Heart left ventricle (tissue), 16 donors: ENCODE measurements at regions not wholly inside any gene's neighbourhood (a gene's known extent, or its start where the extent isn't known, plus 50 kb on each side); places are given as distances from the start of the nearest gene placed in this dataset.

Experiments used
- ATAC-seq, 4 donors: fragments of 200-7000 bp; cut with Tn5 transposase; one replicate each; pipeline ENCODE4 v1.9.1; 2020 to 2022; ENCODE audit warnings: moderate library complexity in 4 of 4, mild to moderate bottlenecking in 3 of 4, moderate number of reproducible peaks in 1 of 4
- DNase-seq, 5 donors: peaks; one replicate each; pipeline ENCODE4 v3.0.0-alpha.2; 2020
- H3K27ac ChIP-seq, 12 donors: fragments of 200-600 bp; sonication (generic) in 4 of 12; one replicate each; pipeline versions ENCODE4 v1.5.0 to v1.8.0; 2016 to 2022; ENCODE audit warnings: mild to moderate bottlenecking in 2 of 12
- H3K27me3 ChIP-seq, 9 donors: fragments of 200-600 bp; sonication (generic) in 2 of 9; one replicate each; pipeline versions ENCODE4 v1.5.1 to v1.8.0; 2016 to 2022; ENCODE audit warnings: mild to moderate bottlenecking in 3 of 9
- H3K36me3 ChIP-seq, 9 donors: fragments of 200-600 bp; sonication (generic) in 2 of 9; one replicate each; pipeline versions ENCODE4 v1.5.0 to v1.8.0; 2018 to 2022; ENCODE audit warnings: mild to moderate bottlenecking in 2 of 9
- H3K4me1 ChIP-seq, 12 donors: fragments of 200-600 bp; sonication (generic) in 4 of 12; one replicate each; pipeline versions ENCODE4 v1.5.0 to v1.8.0; 2016 to 2022; ENCODE audit warnings: mild to moderate bottlenecking in 3 of 12
- H3K4me3 ChIP-seq, 12 donors: fragments of 200-600 bp; sonication (generic) in 4 of 12; one replicate each; pipeline versions ENCODE4 v1.5.0 to v1.8.0; 2017 to 2022; ENCODE audit warnings: mild to moderate bottlenecking in 9 of 12, moderate library complexity in 4 of 12
- H3K9me3 ChIP-seq, 12 donors: fragments of 200-600 bp; sonication (generic) in 4 of 12; one replicate each; pipeline versions ENCODE4 v1.5.0 to v1.8.0; 2016 to 2022; ENCODE audit warnings: mild to moderate bottlenecking in 1 of 12
- CTCF ChIP-seq, 12 donors: fragments of 200-600 bp; sonication (generic) in 4 of 12; IDR thresholded peaks; one replicate each; pipeline versions ENCODE4 v1.5.0 to v1.8.0; 2018 to 2022; ENCODE audit warnings: antibody characterized with exemption in 12 of 12, mild to moderate bottlenecking in 5 of 12
- POLR2A ChIP-seq, 2 donors: fragments of 450-650 bp; IDR thresholded peaks; one replicate each; pipeline ENCODE4 v1.6.1; 2017; ENCODE audit warnings: antibody characterized with exemption in 2 of 2, mild to moderate bottlenecking in 2 of 2, moderate library complexity in 2 of 2
- WGBS, 4 donors: extraction: QIAGEN DNeasy Blood & Tissue Kit in 2 of 4; methylation state at CpG; one replicate each; pipeline versions ENCODE4 v1.1.5 to v1.1.7; 2013 to 2018; 5-methylcytosine and 5-hydroxymethylcytosine counted together
- intact Hi-C, 10 donors: fragments of 100-400 bp; cut with DNase I; formaldehyde crosslinking; loops; one replicate each; pipeline versions ENCODE4 v1.11.1 to v1.14.2; 2022
- donor health status: ischemic (EF 13 %, LVEDD 7.1; RV severe dilation, severe dysfunction).
- donor health status: healthy with polysubstance abuse.
- donor health status: DM: no; HTN: yes; CAD: no.
- donor health status: DM: no; HTN: no; CAD: no.
- donor health status: ischemic (EF 25% LVEDD 6.9; RV normal size, moderate dysfunction).
- donor health status: ischemic (EF 25% LVEDD 5.7; RV mildly dilated, moderate dysfunction).
- donor health status: healthy.
- donor health status: DM: yes; HTN: yes; CAD: no.
- donor health status: ischemic (EF 35%, LVEDD 5.7; RV mildly dilated, moderate dysfunction).
- donor health status: nonischemic (EF 11% LVEDD 7.7; RV severe dilation, severe dysfunction).
- donor health status: DM: yes; HTN: yes; CAD: no.
- donor health status: PGD.
- donor health status: ischemic (EF 29% LVEDD 5.4; RV normal size, mild dysfunction).
- donor health status: nonischemic (EF 23%, LVEDD 6.1; RV moderate dilation, normal function).

DNA sequence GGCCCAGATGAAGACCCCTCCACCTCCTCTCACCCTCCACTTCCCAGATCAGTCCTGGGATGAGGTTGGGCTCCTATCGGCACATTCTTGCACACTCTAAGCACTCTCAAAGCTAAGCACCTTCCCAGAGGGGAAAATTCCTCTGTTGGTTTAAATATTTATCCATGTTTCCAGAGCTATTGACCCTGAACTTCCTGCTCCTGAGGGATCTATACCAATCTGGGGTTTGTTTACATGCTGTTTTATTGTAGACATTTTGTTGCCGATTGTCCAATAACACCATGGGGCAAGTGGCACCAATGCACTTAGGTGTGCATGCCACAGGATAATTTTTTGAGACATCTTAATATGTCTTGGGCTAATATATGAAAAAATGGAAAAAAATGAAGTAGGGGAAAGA is 476.2 kb downstream of the SLC4A3 start:
- intact Hi-C loops: loop anchor here in 1 of 10 donors (10.0 kb wide), 1 partner anchor 1471 kb away; the partner anchor contains the start of gene EPHA4
- TF ChIP-seq POLR2A (IDR thresholded peaks at IDR 0.05) (no peak), CTCF (IDR thresholded peaks at IDR 0.05) (no peak)
- no peak for DNase-seq
- Histone ChIP-seq H3K27me3 (no peaks in the 10 kb centered on the region), H3K4me1 (peaks cover 0 to 10% (median 1%) of the 10 kb centered on the region in 12 donors), H3K4me3 (no peak overlapping the region), H3K36me3 (no peaks in the 10 kb centered on the region), H3K27ac (no peak overlapping the region), H3K9me3 (no peaks in the 10 kb centered on the region)
- no peak for ATAC-seq
- WGBS, 4 donors: 80 to 94% (median 84%) methylated on average over 2 of the region's 2 CpGs

DNA sequence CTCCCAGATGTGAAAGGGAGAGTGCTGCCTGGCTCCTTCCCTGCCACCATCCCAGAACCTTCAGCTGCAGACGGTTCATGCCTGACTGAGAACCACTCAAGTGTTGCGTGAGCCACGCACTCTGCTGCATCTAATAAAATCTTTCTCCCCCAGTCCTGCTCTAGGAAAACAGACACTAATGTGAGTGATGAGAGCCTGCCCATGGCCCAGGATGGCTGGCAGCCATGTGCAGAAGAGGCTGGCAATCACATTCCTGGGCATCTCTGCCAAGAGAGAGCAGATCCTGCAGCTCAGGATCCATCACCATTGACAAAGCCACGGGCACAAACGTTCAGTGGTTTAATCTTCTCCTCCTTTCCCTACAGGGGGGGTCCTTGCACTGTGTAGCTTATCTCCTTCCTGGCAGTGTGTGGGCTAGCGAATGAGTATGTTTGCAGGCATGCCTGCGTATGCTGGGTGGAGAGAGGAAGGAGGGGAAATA is 477.5 kb downstream of the SLC4A3 start:
- Histone ChIP-seq H3K9me3 (no peaks in the 10 kb centered on the region), H3K27ac (no peak overlapping the region), H3K27me3 (peaks cover 0 to 4% (median 0%) of the 10 kb centered on the region in 9 donors), H3K36me3 (no peaks in the 10 kb centered on the region), H3K4me1 (peaks cover 0 to 10% (median 1%) of the 10 kb centered on the region in 12 donors), H3K4me3 (no peak overlapping the region)
- intact Hi-C loops: loop anchor here in 2 of 10 donors (5.0 to 10.0 kb wide), 2 partner anchors 1467 to 1470 kb away; partner anchors contain the start of gene EPHA4 (in 2 of the 2)
- peak in 3 of 5 donors; percentile 15 to 44 (median 21) for DNase-seq
- peak; percentile 81 to 93 (median 88) for ATAC-seq
- TF ChIP-seq POLR2A (IDR thresholded peaks at IDR 0.05) (no peak), CTCF (IDR thresholded peaks at IDR 0.05) (peak in 5 of 12 donors; percentile 16 to 38 (median 25))
- whole genome bisulfite sequencing, 4 donors: 20 to 32% (median 25%) methylated on average over 7 of the region's 7 CpGs

DNA sequence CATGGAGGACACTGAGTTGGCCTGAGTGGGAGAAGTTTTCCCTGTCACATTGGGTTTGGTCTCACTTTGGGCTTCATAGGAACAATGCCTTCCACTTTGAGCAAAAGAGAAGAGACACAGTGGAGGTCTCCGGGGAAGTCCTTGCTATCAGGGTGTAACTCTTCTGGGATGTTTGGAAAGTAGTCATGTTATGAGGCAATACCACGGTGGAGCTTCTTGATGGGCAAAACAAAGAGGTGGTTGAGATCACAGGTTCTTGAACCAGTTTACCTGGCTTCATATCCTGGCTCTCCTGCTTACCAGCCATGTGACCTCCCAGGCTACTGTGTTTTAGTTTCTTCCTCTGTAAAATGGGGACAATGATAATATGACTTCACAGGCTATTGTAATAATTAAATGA is 478.6 kb downstream of the SLC4A3 start:
- Histone ChIP-seq H3K36me3 (no peaks in the 10 kb centered on the region), H3K4me1 (peaks cover 0 to 10% (median 1%) of the 10 kb centered on the region in 12 donors), H3K27me3 (peaks cover 0 to 4% (median 0%) of the 10 kb centered on the region in 9 donors), H3K4me3 (no peak overlapping the region), H3K9me3 (no peaks in the 10 kb centered on the region), H3K27ac (no peak overlapping the region)
- DNase-seq: no peak
- 80 to 85% (median 83%) methylated on average over 2 of the region's 2 CpGs for WGBS, 4 donors
- no peak for ATAC-seq
- intact Hi-C loops: loop anchor here in 2 of 10 donors (5.0 to 10.0 kb wide), 2 partner anchors 1466 to 1469 kb away; partner anchors contain the start of gene EPHA4 (in 2 of the 2)
- TF ChIP-seq CTCF (IDR thresholded peaks at IDR 0.05): no peak
- TF ChIP-seq POLR2A (IDR thresholded peaks at IDR 0.05): no peak

- 63 to 76% (median 70%) methylated on average over 4 of the region's 4 CpGs for WGBS, 4 donors
- TF ChIP-seq POLR2A (IDR thresholded peaks at IDR 0.05) (no peak), CTCF (IDR thresholded peaks at IDR 0.05) (no peak)
- DNase-seq (no peak), ATAC-seq (no peak)
- Histone ChIP-seq H3K9me3 (no peaks in the 10 kb centered on the region), H3K27me3 (peaks cover 0 to 4% (median 0%) of the 10 kb centered on the region in 9 donors), H3K27ac (no peak overlapping the region), H3K4me1 (peaks cover 0 to 10% (median 1%) of the 10 kb centered on the region in 12 donors), H3K36me3 (no peaks in the 10 kb centered on the region), H3K4me3 (no peak overlapping the region)
- intact Hi-C loops: loop anchor here in 2 of 10 donors (5.0 to 10.0 kb wide), 2 partner anchors 1465 to 1467 kb away; partner anchors contain the start of gene EPHA4 (in 2 of the 2)
Observed at GRCh38 chr2:220107380-220107791, 480.0 kb downstream of the SLC4A3 start.
